Endometrial microvascular endothelial cells (primary cell): ENCODE measurements at regions not wholly inside any gene's neighbourhood (a gene's known extent, or its start where the extent isn't known, plus 50 kb on each side); places are given as distances from the start of the nearest gene placed in this dataset.
"Not testable (repeated sequence)": the region's sequence is repeated elsewhere in the genome, so short reads cannot be mapped to it uniquely, and the experiment has no call there.

Experiments
- in situ Hi-C: cut with HindIII; loops from 2 replicates; pipeline ENCODE4 v1.10.0; 2017; ENCODE audit warnings: low sequenced_read_pairs, low pct_unique_long_range_greater_than_20kb; ENCODE audit errors: inconsistent ontology term

DNA sequence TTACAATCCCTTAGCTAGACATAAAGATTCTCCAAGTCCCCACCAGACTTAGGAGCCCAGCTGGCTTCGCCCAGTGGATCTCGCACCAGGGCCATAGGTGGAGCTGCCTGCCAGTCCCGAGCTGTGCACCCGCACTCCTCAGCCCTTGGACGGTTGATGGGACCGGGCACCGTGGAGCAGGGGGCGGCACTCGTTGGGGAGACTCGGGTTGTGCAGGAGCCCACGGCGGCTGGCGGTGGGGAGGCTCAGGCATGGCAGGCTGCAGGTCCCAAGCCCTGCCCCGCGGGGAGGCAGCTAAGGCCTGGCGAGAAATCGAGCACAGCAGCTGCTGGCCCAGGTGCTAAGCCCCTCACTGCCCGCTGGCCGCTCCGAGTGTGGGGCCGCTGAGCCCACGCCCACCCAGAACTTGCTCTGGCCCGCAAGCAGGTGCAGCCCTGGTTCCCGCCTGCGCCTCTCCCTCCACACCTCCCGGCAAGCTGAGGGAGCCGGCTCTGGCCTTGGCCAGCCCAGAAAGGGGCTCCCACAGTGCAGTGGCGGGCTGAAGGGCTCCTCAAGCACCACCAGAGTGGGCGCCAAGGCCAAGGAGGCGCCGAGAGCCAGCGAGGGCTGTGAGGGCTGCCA, 275.0 kb upstream of the PDE3A start:
- in situ Hi-C loops = not testable (repeated sequence)

GRCh38 chr12:20096430-20096829, 271.9 kb upstream of the PDE3A start:
- in situ Hi-C loops = no loop called here

GRCh38 chr12:20097626-20098025, 270.7 kb upstream of the PDE3A start:
- in situ Hi-C loops = no loop called here

DNA sequence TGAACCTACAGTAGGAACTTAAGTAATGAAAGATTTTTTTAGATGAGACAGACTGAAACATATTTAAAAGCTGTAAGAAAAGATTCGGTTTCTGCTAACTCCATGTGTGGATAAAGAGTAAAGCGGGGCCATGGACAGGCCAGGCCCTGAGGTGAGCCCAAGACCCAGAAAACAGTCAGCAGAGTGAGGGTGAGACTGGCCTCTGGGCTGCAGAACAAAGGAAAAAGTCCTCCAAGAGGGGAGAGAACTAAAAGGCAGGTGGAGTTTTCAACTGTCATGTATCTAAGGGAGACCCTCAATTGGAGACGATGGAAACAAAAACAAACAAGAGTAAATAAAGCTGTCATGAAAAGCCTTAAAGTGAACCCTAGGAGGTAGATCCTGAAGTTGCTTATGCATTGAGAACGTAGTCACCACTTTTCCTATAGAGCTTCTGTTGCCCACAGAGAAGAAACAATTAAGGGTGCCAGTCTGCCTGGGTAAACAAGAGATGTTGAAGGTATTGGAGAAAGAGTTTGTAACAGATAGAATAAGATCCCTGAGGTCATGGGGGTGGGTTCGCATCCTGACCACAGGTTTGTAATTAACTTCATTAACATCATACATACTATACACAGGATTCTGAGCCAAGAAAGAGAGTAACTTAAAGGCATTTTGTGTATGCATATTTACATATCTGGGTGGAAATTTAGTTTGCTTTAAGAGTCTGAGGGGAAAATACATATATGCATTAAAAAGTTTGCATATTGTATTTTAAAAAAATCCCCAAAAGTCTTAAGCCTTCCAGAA, 268.7 kb upstream of the PDE3A start:
- in situ Hi-C loops = no loop called here

GRCh38 chr12:20101046-20101445, 267.3 kb upstream of the PDE3A start:
- in situ Hi-C loops = no loop called here

GRCh38 chr12:20105943-20106342, 262.4 kb upstream of the PDE3A start:
- in situ Hi-C loops = no loop called here

DNA sequence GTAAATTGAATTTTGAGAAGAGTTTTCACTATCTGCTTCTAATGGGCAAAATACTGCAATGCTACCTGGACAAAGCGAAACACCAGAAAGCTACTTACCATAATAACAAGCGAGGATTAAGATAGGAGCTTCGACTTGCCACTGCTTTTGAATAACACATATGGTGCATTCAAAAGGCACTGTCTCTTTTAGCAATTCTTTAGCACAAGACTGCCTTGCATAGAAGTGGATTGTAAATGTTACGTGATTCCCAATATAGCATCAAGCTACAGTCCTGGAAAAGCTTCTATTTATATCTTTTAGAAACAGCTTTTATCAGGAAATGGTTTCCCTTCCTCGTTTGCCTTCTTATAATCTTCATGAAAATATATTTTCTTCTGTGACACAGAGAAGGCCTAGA, 258.7 kb upstream of the PDE3A start:
- in situ Hi-C loops = no loop called here

- in situ Hi-C loops = not testable (repeated sequence)
Observed at GRCh38 chr12:20115371-20115770, 253.0 kb upstream of the PDE3A start.

- in situ Hi-C loops = no loop called here
Observed at GRCh38 chr12:20119596-20120402, 248.5 kb upstream of the PDE3A start.

DNA sequence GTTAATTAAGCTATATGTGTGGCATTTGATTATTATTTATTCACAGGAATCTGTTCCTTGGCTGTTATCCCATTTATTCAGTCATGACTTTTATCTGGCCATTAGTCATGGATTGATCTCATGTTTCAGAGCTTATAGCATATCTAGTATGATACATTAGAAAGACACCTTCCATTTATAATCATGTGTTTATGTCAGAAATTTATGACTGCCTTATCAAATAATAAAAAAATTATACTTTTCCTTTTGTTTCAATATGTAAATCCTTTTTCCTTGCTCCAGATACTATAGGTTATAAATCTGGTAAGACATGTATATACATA, 248.0 kb upstream of the PDE3A start:
- in situ Hi-C loops = no loop called here

DNA sequence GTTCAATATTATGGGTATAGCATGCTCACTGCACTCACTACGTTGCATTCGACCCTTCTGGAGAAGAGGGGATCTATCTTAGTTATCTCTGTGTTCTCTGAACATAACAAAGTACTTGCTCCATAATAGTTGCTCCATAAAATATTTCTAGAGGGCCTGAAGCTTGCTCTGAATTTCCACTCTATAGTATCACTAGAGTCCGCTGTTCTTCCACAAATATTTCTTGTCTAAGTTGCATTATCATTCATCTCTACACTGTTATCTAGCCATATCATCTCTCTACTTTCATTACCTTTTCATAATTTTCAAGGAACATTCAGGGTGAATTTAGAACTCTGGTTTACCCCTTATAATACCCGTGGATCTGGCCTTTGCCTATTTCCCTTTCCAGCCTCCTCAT, 246.1 kb upstream of the PDE3A start:
- in situ Hi-C loops = no loop called here

DNA sequence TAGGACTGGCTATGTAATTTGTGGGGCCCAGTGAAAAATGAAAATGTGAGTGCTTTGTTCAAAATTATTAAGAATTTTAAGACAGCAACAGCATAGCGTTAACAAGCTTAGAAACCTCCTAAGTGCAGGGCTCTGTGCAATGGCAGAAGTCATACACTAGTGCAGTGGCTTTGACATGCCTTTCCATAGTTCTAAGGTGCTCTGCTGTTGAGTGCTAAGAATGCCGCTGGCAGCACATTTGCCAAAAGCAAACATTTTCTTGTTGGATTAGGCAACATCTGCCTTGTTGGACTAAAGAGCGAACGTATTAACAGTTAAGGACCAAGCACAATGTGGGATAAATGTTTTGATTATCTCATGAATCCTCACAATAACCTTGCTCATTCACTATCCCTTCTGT, 244.9 kb upstream of the PDE3A start:
- in situ Hi-C loops = no loop called here

DNA sequence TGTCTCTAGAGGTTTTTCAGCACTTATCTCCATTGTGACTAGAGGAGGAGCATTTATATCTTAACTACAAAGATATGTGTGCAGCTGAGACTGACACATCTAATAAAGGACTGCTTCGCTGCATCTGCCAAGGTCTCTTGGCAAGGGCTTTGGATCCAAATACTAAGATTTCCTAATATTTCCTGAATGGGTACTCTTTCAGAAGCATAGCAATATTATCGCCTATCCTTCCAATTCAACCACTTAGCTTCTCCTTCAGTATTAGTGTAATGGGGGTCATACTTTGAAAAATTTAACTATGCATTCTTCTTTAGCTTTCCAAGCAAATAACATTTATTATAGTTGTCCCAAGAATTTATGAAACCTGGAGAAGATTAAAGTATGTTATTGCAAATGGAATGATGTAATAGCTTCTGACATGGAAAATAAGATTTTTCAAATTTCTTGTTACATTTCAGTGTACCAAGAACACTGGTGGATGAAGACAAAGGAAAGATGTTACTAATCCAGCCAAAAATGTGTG, 243.0 kb upstream of the PDE3A start:
- in situ Hi-C loops = no loop called here

- in situ Hi-C loops = no loop called here
Observed at GRCh38 chr12:20126601-20127000, 241.7 kb upstream of the PDE3A start.

DNA sequence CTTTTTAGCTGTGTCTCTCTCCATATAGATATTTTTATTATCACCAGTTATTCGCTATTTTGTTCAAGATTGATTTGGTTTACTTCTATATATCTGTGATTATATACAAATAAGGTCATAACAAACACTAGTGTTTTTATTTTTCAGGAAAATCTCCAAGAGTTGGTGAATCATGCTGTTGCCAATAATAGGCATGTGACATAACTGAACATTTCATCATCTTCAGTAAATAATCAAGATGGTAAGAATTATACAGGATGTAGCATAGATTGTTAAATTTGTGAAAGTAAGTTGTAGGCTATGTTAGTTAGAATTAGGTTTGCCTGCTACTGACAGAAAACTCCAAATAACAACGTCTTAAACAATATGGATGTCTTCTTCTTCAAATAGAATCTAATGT, 240.9 kb upstream of the PDE3A start:
- in situ Hi-C loops = no loop called here

- in situ Hi-C loops = no loop called here
Observed at GRCh38 chr12:20128928-20129327, 239.4 kb upstream of the PDE3A start.

DNA sequence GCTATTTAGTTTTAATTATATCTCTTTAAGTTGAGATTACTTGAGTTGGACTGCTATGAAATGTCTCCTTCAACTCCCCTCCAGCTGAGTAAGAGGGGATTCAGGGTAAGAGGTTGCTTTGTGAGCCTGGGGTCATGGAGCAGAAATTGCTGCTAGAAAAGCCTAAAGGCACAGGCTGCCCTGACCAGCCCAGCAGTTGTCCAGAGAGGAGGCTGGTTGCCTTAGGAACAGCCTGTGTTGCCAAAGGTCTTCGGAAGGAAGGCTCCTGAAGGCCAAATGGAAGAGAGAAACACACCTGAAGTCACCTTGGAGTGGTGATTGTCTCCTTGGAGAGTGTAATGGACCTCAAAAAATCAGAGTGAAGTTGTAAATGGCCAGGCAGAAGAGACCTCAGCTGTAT, 235.5 kb upstream of the PDE3A start:
- in situ Hi-C loops = no loop called here

GRCh38 chr12:20134652-20135051, 233.7 kb upstream of the PDE3A start:
- in situ Hi-C loops = no loop called here

GRCh38 chr12:20140751-20141150, 227.6 kb upstream of the PDE3A start:
- in situ Hi-C loops = no loop called here

GRCh38 chr12:20142316-20142715, 226.0 kb upstream of the PDE3A start:
- in situ Hi-C loops = no loop called here
